Thoracic aorta (tissue), 2 donors: ENCODE measurements at regions not wholly inside any gene's neighbourhood (a gene's known extent, or its start where the extent isn't known, plus 50 kb on each side); places are given as distances from the start of the nearest gene placed in this dataset.

ENCODE experiments used
- ATAC-seq: fragments of 150-250 bp; one replicate; pipeline ENCODE4 v1.8.0; 2017; ENCODE audit warnings: low read depth; ENCODE audit not compliant: insufficient number of reproducible peaks, low FRiP score
- DNase-seq: peaks from one replicate; pipeline ENCODE4 v3.0.0-alpha.2; 2020; ENCODE audit warnings: low spot score
- H3K27ac ChIP-seq, 2 donors: fragments of 200-600 bp; sonication (generic); 1 replicate in 1 of 2; 2 replicates in 1 of 2; pipeline ENCODE4 v1.5.1; 2016; ENCODE audit warnings: mild to moderate bottlenecking in 2 of 2, moderate library complexity in 2 of 2
- H3K27me3 ChIP-seq: fragments of 200-600 bp; sonication (generic); replicated peaks from 2 replicates; pipeline ENCODE4 v1.6.0; 2016; ENCODE audit warnings: mild to moderate bottlenecking; ENCODE audit not compliant: insufficient read depth
- H3K36me3 ChIP-seq: fragments of 200-600 bp; sonication (generic); one replicate; pipeline ENCODE4 v1.5.1; 2016
- H3K4me1 ChIP-seq, 2 donors: fragments of 200-600 bp; sonication (generic); 1 replicate in 1 of 2; 2 replicates in 1 of 2; pipeline versions ENCODE4 v1.5.1 to v1.6.0; 2016; ENCODE audit warnings: low read depth in 2 of 2, mild to moderate bottlenecking in 1 of 2; ENCODE audit not compliant: control insufficient read depth in 1 of 2
- H3K4me3 ChIP-seq: fragments of 200-600 bp; sonication (generic); 2 replicates; pipeline ENCODE4 v1.5.1; 2016; ENCODE audit warnings: mild to moderate bottlenecking
- H3K9me3 ChIP-seq: fragments of 200-600 bp; sonication (generic); 2 replicates; pipeline ENCODE4 v1.5.1; 2016
- TF ChIP-seq, protein P1 (sequence below): fragments of 200-600 bp; sonication (generic); IDR thresholded peaks from one replicate; pipeline ENCODE4 v1.5.1; 2019; ENCODE audit warnings: antibody characterized with exemption

DNA sequence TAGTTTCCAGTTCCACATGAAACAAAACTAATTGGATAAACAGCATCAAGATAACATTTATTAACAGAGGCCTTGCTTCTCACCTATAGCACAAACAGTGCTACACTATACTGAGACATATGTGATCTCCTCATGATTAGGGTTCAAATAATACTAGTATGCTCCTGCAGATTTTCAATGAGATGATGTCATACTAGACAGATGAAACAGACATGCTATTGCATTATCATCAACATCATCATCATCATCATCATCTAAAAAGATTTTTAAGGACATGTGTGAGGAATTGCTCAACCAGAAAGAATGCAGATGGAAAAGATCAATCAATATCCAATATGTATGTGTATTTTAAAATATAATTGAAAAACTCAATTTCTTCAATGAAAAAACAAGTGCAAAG is 932.3 kb downstream of the METTL15 start:
- ATAC-seq = no peak
- TF ChIP-seq, protein P1, sequence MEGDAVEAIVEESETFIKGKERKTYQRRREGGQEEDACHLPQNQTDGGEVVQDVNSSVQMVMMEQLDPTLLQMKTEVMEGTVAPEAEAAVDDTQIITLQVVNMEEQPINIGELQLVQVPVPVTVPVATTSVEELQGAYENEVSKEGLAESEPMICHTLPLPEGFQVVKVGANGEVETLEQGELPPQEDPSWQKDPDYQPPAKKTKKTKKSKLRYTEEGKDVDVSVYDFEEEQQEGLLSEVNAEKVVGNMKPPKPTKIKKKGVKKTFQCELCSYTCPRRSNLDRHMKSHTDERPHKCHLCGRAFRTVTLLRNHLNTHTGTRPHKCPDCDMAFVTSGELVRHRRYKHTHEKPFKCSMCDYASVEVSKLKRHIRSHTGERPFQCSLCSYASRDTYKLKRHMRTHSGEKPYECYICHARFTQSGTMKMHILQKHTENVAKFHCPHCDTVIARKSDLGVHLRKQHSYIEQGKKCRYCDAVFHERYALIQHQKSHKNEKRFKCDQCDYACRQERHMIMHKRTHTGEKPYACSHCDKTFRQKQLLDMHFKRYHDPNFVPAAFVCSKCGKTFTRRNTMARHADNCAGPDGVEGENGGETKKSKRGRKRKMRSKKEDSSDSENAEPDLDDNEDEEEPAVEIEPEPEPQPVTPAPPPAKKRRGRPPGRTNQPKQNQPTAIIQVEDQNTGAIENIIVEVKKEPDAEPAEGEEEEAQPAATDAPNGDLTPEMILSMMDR = no peak
- Histone ChIP-seq H3K27me3 (no peaks in the 10 kb centered on the region), H3K4me1 (no peaks in the 10 kb centered on the region), H3K4me3 (no peak overlapping the region), H3K36me3 (no peaks in the 10 kb centered on the region), H3K9me3 (no peaks in the 10 kb centered on the region), H3K27ac (no peak overlapping the region)
- no peak for DNase-seq

DNA sequence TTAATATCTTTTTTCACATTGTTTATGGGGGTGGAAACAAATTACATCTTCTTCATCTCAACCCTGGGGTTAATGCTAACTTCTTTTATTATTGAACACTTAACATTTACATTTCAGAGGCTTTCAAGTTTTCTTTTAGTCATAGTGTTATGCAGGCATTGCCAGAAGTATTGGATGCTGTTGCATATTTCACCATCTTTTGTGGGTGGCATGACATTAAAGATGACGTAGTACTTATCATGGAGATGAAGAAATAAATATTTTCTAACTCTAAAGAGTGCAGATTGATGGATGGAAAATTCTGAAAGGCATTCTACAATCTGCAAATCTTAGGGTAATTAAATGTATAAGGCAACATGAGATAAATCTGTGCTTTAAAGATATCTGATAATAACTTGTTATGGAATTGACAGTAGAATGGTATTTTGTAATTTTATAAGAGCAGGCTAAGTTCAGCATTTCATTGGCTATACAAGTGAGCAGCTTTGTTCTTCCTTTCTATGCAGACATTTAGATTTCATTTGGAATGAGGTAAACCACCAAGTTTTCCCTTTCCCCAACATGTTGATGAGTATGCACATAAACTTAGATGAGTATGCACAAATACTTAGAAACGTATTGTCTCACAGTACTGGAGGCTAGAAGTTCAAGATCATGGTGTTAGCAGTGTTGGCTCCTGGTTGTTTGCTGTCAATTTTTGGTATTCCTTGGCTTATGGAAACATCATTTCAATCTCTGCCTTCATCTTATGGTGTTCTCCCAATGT is 924.4 kb downstream of the METTL15 start:
- H3K4me3 ChIP-seq = no peak overlapping the region
- DNase-seq (no peak), ATAC-seq (no peak)
- peaks cover 3% of the 10 kb centered on the region for H3K9me3 ChIP-seq
- H3K36me3 ChIP-seq = no peaks in the 10 kb centered on the region
- no peaks in the 10 kb centered on the region for H3K27me3 ChIP-seq
- no peak overlapping the region for H3K27ac ChIP-seq
- H3K4me1 ChIP-seq = no peaks in the 10 kb centered on the region
- TF ChIP-seq, protein P1 = no peak

DNA sequence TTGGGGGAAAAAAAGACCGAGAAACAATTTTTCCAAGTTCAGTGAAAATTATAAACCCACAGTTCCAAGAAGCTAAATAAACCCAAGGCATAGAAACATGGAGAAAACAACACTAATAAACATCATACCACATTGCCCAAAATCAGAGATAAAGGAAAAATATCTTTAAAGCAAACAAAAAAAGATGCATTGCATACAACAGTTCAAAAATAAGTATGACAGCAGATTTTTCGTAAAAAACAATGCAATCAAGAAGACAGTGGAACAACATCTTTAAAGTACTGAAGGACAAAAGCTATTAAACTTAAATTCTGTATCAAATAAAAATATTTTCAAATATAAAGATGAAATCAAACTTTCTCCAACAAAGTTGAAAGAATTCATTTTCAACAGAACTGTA is 921.3 kb downstream of the METTL15 start:
- Histone ChIP-seq H3K4me3 (no peak overlapping the region), H3K36me3 (no peaks in the 10 kb centered on the region), H3K9me3 (peaks cover 3% of the 10 kb centered on the region), H3K27ac (no peak overlapping the region), H3K4me1 (no peaks in the 10 kb centered on the region), H3K27me3 (no peaks in the 10 kb centered on the region)
- TF ChIP-seq, protein P1 = no peak
- ATAC-seq = no peak
- DNase-seq = no peak

DNA sequence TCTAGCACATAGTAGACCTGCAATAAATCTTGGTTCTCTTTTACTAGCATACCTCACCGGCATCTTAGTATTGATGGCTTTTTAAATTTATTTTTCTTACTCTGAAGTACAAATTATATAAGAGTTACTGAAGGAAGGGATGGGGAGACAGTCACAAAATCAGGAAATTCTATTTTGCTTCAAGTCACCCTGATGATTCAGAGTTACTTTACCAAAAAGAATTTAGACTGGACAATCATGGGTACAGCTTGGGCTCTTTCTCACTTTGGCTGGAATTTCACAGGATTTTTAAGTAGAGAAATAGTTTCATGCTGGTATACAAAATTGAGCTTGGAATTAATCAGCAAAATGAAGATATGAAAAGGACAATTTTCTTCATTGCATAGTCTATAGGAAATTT is 919.2 kb downstream of the METTL15 start:
- TF ChIP-seq, protein P1 = no peak
- H3K27ac ChIP-seq = no peak overlapping the region

GRCh38 chr11:29026286-29026685 is 918.1 kb downstream of the METTL15 start:
- H3K4me3 ChIP-seq = no peak overlapping the region
- ATAC-seq (no peak), DNase-seq (no peak)
- no peaks in the 10 kb centered on the region for H3K27me3 ChIP-seq
- no peaks in the 10 kb centered on the region for H3K36me3 ChIP-seq
- no peak overlapping the region for H3K27ac ChIP-seq
- peaks cover 3% of the 10 kb centered on the region for H3K9me3 ChIP-seq
- TF ChIP-seq, protein P1 = no peak
- no peaks in the 10 kb centered on the region for H3K4me1 ChIP-seq

More for the DNA sequence above, 919.2 kb downstream of the METTL15 start:
- ATAC-seq (no peak), DNase-seq (no peak)
- H3K36me3 ChIP-seq = no peaks in the 10 kb centered on the region
- H3K4me3 ChIP-seq = no peak overlapping the region
- H3K9me3 ChIP-seq = peaks cover 3% of the 10 kb centered on the region
- no peaks in the 10 kb centered on the region for H3K27me3 ChIP-seq
- no peaks in the 10 kb centered on the region for H3K4me1 ChIP-seq
